Endothelial cell of umbilical vein (primary cell): ENCODE measurements at regions not wholly inside any gene's neighbourhood (a gene's known extent, or its start where the extent isn't known, plus 50 kb on each side); places are given as distances from the start of the nearest gene placed in this dataset.

Experiments used
- CTCF ChIP-seq, 2 donors: IDR thresholded peaks; 1 replicate in 1 of 2; 2 replicates in 1 of 2; pipeline ENCODE4 v1.5.1; 2011; ENCODE audit warnings: low read length in 2 of 2, mild to moderate bottlenecking in 2 of 2, moderate library complexity in 2 of 2, control low read depth in 1 of 2, inconsistent platforms in 1 of 2, low read depth in 1 of 2; ENCODE audit not compliant: insufficient read depth in 1 of 2; ENCODE audit errors: extremely low read depth in 1 of 2
- EZH2 ChIP-seq: IDR thresholded peaks from 2 replicates; pipeline ENCODE4 v1.6.1; 2012; ENCODE audit warnings: borderline replicate concordance, low read depth, mild to moderate bottlenecking, moderate library complexity, low read length, inconsistent platforms; ENCODE audit not compliant: severe bottlenecking
- FOS ChIP-seq: IDR thresholded peaks from 2 replicates; pipeline ENCODE4 v1.6.1; 2011; ENCODE audit warnings: mild to moderate bottlenecking, low read length, moderate library complexity, borderline replicate concordance; ENCODE audit not compliant: insufficient read depth
- GATA2 ChIP-seq: IDR thresholded peaks from 2 replicates; pipeline ENCODE4 v1.7.0; 2011; ENCODE audit warnings: low read depth, mild to moderate bottlenecking, moderate library complexity, mixed read lengths, low read length; ENCODE audit not compliant: insufficient read length, insufficient read depth
- MAX ChIP-seq: IDR thresholded peaks from 2 replicates; pipeline ENCODE4 v1.6.1; 2011; ENCODE audit not compliant: insufficient read depth, insufficient read length
- POLR2A ChIP-seq: IDR thresholded peaks from 2 replicates; pipeline ENCODE4 v1.6.1; 2012; ENCODE audit warnings: low read depth, mild to moderate bottlenecking, control low read depth, low read length

GRCh38 chr5:61230492-61230891 is 68.2 kb upstream of the SMIM15 start:
- TF ChIP-seq POLR2A (no peak), MAX (no peak), EZH2 (no peak), CTCF (IDR thresholded peaks at IDR 0.05; ENCODE audit: extremely low read depth in 1 of 2, insufficient read depth in 1 of 2, low read depth in 1 of 2, low read length in 2 of 2) (no peak), GATA2 (no peak), FOS (no peak)
